RPMI8226 (cell line): ENCODE measurements at regions not wholly inside any gene's neighbourhood (a gene's known extent, or its start where the extent isn't known, plus 50 kb on each side); places are given as distances from the start of the nearest gene placed in this dataset.

Experiments used
- DNase-seq: peaks from one replicate; pipeline ENCODE4 v3.0.0-alpha.2; 2015

DNA sequence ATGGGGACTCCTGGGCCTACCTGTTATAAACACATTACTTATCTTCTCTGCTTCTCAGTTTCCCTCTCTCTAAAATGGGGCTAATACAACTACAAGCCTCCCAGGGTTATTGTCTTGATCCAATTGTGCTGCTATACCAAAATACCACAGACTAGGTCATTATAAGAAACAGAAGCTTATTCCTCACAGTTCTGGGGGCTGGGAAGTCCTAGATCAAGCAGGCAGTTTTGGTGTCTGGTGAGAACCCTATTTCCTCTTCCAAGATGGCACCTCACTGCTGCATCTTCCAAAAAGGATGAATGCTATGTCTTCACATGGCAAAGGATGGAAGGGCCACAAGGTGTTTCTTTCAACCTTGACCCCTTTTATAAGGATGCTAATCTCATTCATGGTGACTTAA lies 732.9 kb upstream of the TBX3 start:
- DNase-seq, result no peak

DNA sequence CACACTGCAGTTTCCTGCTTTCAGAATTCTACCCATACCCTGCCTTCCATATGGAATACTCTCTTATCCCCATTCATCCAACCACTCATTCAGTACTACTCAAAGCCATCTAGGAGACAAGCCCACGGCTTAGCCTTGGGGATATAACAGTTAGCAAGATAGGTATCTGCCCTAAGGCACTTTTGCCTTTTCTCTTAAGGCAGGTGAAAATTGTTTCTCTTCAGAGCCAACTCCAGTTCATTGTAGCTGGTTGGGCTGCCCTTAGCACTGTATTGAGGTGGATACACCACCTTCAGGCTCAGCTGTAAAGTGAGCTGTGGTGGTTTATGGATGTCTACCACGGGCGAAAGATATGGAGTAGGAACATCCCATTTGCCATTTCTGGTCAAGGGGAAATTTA lies 729.7 kb upstream of the TBX3 start:
- DNase-seq, result no peak

DNA sequence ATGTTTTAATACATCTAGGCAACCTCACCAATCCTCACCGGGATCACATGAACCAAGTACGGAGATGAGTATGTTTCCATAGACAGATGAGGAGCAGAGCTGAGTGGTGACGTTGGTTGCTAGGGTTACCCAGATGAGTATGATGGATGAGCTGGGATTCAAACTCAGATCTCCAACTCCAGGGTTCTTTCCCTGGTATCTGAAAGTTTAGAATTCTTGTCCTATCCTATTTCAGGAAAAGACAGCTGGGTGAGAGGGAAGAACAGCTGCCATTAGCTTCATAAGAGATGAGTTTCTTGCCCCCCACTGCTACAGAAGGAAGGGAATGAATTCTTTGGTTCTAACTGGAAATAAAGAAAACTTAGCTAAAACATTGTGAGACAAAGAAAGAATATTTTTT lies 728.9 kb upstream of the TBX3 start:
- no peak for DNase-seq

DNA sequence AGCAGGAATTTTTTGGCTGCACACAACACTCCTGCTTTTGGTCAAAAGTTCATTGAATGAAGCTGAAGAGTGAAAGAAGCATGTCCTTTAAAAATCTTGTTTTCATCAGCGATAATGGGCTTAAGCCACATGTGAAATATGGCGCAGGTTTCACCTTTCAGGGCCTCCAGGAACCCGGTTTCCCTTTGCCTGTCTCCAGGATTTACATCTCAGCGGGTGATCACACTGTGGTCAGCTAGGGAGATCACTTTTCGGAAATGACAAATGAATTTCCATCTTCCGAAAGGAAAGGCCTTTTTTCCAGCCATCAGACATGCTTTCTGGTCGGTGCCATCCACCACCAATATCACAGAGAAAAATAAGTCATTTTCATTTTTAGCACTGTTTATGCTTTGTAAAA lies 727.1 kb upstream of the TBX3 start:
- DNase-seq, result no peak

DNA sequence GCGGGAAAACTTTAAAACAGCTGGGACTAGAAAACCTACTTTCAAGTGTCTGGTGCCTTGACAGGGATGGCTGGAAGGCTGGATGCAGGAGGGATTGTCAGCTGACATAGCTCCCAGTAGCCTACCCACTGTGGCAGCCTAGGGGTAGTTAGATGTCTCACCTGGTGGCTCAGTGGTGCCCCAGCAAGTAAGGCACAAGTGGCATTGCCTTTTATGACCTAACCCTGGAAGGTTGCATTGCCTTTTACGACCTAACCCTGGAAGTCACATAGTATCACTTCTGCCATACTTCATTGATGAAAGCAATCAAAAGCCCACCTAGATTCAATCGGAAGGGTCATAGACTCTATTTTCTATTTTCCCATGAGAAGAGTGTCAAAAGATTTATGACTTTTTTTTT lies 724.7 kb upstream of the TBX3 start:
- DNase-seq, result no peak

DNA sequence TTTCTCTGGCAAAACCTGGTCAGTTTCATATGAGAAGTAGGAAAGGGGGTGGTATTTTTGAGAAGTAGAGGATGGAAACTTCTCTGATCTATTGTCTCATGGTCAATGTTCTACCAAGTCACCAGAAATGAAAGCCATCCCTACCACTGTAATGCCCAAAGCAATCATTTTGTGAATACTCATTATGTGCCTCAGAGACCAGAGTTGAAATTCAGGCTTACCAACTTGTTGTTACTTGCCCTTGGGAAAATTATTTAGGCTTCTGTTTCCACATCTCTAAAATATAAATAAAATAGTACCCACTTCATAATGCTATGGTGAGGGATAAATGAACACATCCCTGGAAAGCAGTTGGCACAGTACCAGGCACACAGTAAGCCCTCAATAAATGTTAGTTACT lies 723.7 kb upstream of the TBX3 start:
- DNase-seq, result no peak

DNA sequence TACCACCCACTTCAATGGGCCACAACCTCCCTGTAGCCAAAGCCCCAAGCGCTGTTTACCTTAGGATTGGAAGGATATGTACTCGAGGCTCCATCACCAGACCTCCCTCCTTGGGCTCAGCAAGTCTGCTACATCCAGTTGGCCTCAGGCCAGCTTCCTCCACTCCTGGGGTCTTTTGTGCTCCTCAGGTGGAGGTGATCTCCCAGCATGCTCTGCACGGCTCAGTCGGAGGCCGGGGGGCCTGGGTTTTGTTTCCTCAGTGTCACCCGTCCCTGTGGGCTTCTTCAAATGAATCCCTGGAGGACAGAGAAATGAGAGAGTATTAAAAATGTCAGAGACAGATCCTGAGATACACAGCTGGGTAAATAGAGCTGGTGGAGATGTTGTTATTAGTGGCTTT lies 723.1 kb upstream of the TBX3 start:
- no peak for DNase-seq

DNA sequence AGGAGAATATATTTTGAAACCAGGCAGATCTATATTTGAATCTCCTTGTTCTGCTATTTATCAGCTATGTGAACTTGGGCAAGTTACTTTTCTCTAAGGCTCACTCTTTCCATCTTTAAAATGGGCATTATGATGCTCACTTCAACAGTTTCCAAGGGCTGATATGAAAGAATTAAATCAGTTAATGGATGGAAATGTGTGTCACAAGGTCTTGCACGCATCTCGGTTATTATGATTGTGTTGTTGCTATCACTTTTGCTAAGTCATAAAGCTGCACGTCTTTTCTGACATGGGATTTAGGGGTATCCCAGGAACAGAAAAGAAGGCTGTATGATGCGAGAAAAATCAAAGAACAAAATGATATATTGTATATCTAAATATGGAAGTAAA lies 721.5 kb upstream of the TBX3 start:
- no peak for DNase-seq

DNA sequence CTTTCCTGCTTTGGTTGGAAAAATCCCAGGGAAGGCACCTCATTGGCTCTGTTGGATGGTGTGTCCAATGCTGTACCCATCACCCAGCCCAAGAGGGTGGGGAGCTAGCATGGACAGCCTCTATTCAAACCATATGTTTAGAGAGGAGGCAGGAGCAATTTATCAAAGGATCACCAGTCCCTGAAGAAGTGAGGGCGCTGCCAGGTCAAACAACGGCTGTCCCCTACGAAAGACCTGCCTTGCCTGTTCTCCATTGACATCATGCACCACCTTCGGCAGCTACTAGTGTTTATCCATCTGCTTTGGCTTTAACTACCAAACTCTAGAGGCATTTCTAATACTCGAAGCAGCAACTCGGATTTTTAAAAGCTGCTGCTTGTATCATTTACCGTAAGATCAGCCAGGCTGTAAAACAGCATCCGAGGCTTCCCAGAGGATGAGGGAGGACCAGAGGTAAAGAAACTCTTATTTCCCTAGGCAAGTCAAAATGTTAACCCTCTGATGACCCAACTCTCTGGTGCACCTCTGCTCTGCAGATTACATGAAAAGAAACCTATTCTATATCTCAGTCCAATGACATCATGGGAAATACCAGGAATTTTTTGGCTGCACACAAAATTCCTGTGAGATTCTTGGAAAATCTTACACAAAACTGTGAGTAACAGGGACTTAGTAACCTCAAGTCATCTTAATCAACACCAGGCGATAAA lies 720.9 kb upstream of the TBX3 start:
- DNase-seq, result no peak

DNA sequence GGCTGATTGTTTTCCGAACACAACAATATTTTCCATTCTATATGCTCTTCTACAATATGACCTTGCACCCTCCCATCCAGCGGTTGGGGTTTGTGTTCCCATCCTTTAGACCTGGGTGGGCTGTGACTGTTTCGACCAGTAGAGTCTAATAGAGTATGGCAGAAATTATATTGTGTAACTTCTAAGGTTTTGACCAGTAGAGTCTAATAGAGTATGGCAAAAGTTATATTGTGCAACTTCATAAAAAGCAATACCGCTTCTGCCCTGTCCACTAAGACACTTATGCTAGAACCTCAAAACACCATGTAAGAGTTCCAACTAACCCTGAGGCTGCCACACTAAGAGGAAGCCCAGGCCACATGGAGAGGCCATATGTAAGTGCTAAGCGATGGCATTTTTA lies 719.7 kb upstream of the TBX3 start:
- no peak for DNase-seq

DNA sequence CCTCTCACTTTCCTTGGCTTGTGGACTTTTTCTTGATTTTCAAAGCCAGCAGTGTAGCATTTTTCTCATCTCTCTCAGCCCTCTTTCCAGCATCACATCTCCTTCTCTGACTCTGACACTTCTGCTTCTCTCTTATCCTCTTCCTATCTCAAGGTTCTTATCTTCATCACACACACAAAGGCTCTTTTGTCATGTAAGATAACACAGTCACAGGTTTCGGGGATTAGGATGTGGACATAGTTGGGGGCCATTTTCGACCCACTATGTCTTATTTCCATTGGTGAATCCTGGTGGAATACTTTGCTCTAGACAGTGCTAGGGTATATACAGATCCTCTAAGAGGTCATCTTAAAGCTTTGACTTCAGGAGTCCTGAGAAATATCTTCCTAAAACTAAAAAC lies 719.3 kb upstream of the TBX3 start:
- no peak for DNase-seq

DNA sequence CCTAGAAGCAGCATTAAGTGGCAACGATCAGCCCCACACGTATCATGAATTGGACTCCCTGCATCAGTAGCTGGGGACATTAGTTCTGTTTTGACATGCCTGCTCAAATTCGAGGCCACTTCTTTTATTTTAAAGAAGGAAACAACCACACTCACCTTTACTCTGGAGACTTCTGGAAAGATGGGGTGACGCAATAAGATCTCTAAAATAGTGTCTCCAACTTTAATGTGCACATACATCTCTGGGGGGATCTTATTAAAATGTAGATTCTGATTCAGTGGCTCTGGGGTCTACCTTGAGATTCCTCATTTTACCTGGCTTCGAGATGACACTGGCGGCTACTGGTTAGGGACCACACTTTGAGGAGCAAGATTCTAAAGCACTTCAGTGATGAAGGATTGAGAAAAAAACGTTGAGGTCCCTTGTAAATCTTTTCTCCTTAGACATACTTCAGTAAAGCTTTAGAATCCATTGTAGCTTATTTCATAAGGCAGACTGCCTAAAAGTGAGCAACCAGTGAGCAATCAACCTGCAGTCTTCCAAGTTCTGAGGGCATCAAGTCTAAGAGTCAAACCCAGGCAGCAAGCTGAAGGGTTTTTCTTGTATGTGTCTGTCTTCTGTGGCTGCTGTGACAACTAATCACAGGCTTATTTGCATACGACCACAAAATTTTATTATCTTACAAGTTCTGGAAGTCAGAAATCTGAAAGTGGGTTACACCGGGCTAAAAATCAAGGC lies 718.6 kb upstream of the TBX3 start:
- DNase-seq, result no peak

DNA sequence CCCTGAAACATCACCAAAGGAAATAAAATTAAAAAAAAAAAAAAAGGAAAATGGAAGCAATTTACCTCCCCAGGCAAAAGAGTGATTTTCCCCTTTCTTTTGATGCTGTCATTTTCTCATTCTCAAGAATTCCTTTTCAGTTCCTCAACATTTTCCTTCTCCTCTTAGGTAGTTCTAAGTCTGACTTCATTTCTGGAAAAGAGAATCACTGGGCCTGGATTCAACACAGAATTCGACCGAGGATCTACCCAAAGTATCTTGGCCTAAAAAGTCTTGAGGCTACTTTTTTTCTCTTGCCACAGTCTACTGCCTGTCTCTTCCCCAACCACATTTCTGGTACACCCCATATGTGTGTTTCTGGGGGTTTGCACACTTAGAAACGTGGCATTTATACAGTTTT lies 717.8 kb upstream of the TBX3 start:
- DNase-seq, result no peak

DNA sequence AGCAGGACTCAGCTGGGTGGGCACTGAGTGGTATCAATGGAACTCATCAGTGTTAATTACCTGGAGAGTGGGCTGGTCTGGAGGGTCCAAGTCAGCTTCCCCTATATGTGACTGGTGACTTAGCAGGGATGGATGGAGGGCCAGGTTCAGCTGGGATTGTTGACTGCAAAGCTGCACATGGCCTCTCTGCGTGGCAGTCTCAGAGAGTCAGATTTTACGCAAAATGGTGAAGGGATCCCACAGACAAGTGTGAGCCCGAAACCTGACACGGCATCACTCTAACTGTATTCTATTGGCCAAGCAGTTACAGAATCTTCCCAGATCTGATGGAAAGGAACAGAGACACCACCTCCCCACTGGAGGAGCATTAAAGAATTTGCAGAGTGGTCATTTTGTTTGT lies 716.0 kb upstream of the TBX3 start:
- DNase-seq, result no peak

DNA sequence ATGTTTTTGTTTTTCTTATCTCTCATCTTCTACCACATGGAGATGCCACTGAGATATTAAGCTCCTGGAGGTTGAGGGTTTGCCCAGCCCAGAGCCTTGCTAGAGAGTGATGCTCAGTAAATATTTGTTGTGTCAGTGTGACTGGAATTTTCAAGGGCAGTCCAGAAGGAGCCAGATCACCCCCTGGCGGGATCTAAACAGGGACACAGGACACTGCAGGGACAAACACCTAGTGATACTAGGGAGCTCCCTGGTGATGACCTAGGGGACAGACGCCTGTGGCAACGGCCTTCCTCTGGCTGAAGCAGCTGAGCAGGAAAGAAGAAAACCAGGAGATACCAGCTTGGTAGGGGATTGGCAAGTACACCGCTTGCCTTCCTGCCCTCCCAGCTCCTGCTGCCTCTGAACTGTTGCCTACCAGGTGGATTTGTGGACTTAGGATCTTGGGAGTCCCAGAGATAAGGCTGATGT lies 714.4 kb upstream of the TBX3 start:
- DNase-seq, result no peak

DNA sequence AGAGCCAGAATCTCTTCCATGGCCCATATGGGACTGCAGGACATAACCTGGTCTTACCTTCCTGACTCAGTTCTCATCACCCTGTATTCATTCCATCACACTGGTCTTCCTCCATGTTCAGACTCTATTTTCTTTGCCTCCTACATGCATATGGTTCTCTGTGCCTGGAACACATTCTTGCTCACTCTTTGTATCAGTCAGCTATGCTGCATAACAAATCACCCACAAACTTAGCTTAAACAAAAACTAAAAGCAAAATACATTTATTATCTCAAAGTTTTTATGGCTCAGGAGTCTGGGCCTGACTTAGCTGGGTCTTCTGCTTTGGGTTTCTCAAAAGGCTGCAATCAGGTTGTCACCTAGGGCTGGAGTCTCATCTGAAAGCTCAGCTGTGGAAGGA lies 712.6 kb upstream of the TBX3 start:
- DNase-seq, result no peak

DNA sequence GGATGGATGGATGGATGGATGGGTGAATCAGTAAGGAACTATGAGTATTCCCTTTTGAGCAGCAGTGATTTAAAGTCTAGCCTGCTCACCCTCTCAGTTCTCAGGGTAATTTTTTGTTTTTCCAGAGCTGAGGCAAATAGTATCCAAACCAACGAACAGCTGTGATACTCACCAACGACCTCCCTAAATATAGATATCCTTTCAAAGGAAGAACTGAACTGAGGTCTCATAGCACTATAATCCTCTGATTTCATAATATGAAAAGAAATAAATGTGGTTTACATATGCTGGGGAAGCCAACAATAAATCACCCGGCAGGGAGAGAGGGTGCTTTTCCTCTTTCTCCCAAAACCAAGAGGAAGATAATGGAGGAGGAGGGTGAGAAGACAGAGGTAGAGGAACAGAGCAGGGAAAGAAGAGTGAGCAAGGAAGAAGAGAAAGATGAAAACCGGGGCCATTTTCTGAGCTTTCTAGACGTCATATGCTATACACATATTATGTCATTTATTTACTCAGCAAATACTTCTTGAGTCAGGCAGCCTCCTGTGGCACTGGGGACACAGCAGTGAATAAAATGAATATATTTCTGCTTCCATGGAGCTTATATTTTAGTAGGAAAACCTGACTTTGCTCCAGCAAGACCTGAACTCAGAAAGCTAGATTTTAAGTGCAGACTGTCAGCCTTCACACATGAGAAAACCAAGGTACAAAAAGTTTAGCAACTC lies 710.7 kb upstream of the TBX3 start:
- no peak for DNase-seq

DNA sequence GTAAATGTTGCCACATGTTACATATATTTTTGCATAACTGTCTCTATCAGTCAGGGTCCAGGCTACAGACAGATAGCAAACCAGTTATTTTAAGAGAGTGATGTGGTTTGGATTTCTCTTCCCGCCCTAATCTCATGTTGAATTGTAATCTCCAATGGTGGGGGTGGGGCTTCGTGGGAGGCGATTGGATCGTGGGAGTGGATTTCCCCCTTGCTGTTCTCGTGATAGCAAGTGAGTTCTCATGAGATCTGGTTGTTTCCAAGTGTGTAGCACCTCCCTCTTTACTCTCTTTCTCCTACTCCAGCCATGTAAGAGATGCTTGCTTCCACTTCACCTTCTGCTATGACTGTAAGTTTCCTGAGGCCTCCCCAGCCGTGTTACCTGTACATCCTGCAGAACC lies 704.2 kb upstream of the TBX3 start:
- DNase-seq, result no peak

DNA sequence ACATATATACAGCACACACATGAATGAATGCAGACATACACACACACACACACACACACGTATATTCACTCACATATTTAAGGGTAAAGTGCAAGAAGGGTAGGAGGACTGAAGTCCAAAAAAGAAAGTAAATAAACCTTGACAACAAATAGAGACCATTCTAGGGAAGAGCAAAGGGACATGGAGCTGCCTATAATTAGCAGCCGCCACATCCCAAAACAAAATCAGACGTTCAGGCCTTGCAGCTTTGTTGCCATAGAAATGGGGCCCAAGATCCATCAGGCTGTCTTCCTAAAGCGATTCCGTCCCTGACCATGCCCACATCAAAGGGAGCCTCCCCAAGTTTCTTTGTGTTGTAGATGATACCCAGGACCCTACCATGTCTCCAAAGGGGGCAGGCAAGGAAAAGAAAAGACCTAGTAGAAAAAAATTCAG lies 703.5 kb upstream of the TBX3 start:
- no peak for DNase-seq

DNA sequence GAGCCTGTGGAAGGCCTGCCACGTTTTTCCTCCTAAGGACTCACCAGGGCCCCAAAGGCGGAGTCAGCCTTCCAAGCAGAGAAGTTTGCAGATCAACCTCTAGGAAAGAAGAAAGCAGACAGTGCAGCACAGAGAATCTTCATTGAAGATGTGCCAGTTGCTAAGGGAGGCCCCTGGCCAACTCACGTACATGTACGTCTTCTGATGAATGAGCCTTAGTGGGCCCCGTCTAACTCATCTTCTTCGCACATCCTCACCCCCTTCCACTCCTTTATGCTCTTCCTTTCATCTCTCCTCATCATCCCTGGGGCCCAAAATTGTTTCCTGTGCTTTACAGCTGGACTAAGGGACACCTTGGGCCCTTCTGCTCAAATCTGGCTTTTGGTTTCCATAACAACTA lies 703.0 kb upstream of the TBX3 start:
- no peak for DNase-seq

DNA sequence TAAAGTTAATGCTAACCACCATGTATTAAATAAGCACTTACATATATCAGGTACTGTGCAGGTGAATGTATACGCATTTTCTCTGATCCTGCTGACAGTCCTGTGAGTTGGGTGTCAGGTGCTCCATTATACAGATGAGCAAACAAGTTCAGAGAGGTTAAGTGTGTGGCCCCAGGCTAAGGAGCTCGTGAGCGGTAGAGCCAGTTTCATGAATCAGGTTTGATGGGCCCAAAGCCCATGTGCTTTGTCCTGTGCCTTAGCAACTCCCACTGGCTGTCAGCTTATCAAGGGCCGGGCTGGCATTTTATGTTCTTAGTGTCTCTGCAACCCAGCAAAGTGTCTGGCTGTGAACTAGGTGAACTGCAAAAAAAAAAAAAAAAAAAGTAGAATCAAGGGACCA lies 701.2 kb upstream of the TBX3 start:
- no peak for DNase-seq

DNA sequence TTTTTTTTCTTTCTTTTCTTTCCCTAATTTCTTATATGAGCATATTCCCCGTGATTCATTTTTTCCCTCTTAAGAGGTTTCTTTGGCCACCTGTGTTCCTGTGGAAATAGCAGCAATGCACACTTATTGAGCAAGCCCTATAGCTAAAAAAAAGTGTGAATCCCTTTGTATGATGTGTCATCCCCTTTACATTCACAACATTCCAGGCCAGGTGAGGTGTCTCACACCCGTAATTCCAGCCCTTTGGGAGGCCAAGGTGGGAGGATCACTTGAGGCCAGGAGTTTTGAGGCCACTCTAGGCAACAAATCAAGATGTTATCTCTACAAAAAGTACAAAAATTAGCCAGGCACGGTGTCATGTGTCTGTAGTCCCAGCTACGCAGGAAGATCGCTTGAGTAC lies 700.4 kb upstream of the TBX3 start:
- DNase-seq, result no peak

DNA sequence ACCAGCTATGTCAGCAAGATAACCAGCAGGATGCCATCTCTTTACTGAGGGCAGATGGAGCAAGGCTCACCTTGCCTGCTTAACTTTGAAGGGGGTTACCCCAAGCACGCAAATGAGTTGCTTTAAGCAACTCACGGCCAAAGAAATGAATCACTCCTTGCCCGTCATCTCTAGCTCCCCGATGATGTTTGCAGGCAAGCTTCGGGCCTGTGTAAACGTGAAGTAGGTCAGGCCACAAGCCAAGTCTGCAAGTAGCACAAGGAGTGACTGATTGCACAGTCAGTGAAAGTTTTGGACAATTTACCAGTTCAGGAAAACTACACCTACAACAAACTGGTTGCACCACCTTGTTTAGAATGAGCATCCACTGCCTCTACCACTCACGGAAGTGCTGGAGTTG lies 699.7 kb upstream of the TBX3 start:
- DNase-seq, result no peak

DNA sequence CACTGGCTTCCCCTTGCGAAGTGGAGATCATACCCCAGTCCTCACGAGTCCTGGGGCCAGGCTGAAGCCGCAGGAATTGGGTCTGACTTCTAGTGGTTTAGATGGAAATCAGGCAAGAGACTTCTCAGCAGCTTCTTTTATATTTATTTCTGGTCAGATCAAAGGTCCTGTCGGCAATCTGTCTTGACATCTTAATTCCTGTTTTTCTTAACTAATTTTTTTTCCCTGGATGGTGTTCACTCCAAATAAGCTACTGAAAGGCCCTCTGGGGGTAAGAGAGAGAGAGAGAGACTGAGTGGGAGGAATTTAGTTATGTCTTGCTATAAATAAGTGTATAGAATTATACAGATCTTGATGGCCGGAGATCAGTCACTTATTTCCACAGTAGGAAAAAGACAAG lies 698.7 kb upstream of the TBX3 start:
- DNase-seq, result no peak
